Ovary (tissue), 7 donors: ENCODE measurements at regions not wholly inside any gene's neighbourhood (a gene's known extent, or its start where the extent isn't known, plus 50 kb on each side); places are given as distances from the start of the nearest gene placed in this dataset. TPM values are rescaled to one million over a fixed set of nuclear protein-coding genes. Genes with fewer than 3 reads are reported as not detected.

ENCODE experiments used
- DNase-seq, 5 donors: peaks; one replicate each; pipeline ENCODE4 v3.0.0-alpha.2; 2019 to 2020
- H3K27ac ChIP-seq, 2 donors: fragments of 200-600 bp; one replicate each; pipeline versions ENCODE4 v1.5.1 to v1.8.0; 2019 to 2022
- H3K27me3 ChIP-seq: fragments of 200-600 bp; one replicate; pipeline ENCODE4 v1.8.0; 2022
- H3K36me3 ChIP-seq: fragments of 200-600 bp; sonication (generic); one replicate; pipeline ENCODE4 v1.5.1; 2019
- H3K4me1 ChIP-seq: one replicate; pipeline ENCODE4 v1.8.1; 2013; ENCODE audit warnings: mild to moderate bottlenecking, moderate library complexity; ENCODE audit not compliant: insufficient read depth
- H3K4me3 ChIP-seq: fragments of 200-600 bp; sonication (generic); one replicate; pipeline ENCODE4 v1.5.1; 2017
- H3K9me3 ChIP-seq, 2 donors: fragments of 200-600 bp in 1 of 2; sonication (generic) in 1 of 2; one replicate each; pipeline versions ENCODE4 v1.5.1 to v1.8.1; 2013 to 2019; ENCODE audit warnings: mild to moderate bottlenecking in 1 of 2, moderate library complexity in 1 of 2
- EP300 ChIP-seq: sonication (generic); formaldehyde crosslinking; IDR thresholded peaks from one replicate; pipeline ENCODE4 v1.6.1; 2017; ENCODE audit warnings: antibody characterized with exemption
- POLR2A ChIP-seq: fragments of 450-650 bp; IDR thresholded peaks from one replicate; pipeline ENCODE4 v1.6.1; 2017; ENCODE audit warnings: antibody characterized with exemption, mild to moderate bottlenecking, moderate library complexity
- WGBS, 3 donors: extraction: QIAGEN DNeasy Blood & Tissue Kit in 1 of 3; methylation state at CpG; one replicate each; pipeline versions ENCODE4 v1.1.5 to v1.1.7; 2013 to 2017; 5-methylcytosine and 5-hydroxymethylcytosine counted together
- intact Hi-C, 4 donors: fragments of 100-400 bp; cut with DNase I; formaldehyde crosslinking; loops; one replicate each; pipeline versions ENCODE4 v1.11.0 to v1.15.1; 2022 to 2023
- small RNA-seq: library from RNA; depleted of rRNA; stranded (forward); fragments of <200 nt; gene quantifications from one replicate; pipeline ENCODE3, GENCODE V24; 2016
- TF ChIP-seq, protein P1 (sequence below), 3 donors: fragments of 450-650 bp in 2 of 3; fragments of 200-600 bp in 1 of 3; IDR thresholded peaks; one replicate each; pipeline versions ENCODE4 v1.5.1 to v1.8.0; 2016 to 2022; ENCODE audit warnings: antibody characterized with exemption in 3 of 3, mild to moderate bottlenecking in 1 of 3
- donor health status: DM: no; HTN: no; CAD: no; lungs with moderate emphysema.
- donor health status: DM: no; HTN: no; CAD: no.
- donor health status: Bipolar disorder and iron deficiency.
- donor health status: DM: no; HTN: no; CAD: no.
- donor health status: DM: yes; HTN: yes; CAD: no.

DNA sequence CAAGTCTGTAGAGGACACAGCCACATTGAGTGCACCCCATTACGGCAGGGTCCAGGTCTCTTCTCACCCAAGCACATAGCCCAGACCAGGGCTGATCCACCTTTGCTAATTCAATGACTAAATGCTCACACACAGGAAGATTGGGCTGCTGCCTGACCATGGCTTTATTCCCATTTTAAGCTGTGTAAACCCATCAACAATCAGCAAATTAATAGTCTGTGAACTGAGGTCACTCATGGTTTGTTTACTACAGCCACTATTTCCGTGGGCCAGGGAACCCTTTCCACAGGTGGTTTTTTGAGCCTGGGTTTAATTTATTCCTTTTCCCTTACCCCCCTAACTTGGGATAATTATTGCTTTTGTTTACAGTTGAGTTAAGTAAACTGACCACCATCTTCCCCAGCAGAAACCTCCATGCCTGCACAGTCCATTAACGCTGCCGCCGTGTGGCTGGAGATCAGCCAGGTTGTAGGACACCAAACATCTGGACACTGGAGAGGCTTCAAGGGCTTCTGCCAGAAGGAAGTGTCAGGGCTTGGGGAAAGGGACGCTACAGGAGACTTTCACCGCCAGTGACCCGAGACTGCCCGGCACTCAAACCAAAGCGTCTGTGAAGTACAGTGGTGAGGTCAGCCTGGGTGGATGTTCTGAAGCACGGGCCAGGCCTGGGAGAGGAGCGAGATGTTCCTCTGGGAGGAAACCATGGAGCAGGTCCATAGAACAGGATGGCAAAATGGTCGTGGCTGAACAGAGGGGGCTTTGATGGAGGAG is 282.9 kb downstream of the DYSF start:
- no peaks in the 10 kb centered on the region for H3K27me3 ChIP-seq

More for the DNA sequence above, 282.9 kb downstream of the DYSF start:
- no peaks in the 10 kb centered on the region for H3K9me3 ChIP-seq
- H3K4me3 ChIP-seq, result no peak overlapping the region
- no peak for TF ChIP-seq EP300
- no peak for TF ChIP-seq POLR2A
- TF ChIP-seq, protein P1, sequence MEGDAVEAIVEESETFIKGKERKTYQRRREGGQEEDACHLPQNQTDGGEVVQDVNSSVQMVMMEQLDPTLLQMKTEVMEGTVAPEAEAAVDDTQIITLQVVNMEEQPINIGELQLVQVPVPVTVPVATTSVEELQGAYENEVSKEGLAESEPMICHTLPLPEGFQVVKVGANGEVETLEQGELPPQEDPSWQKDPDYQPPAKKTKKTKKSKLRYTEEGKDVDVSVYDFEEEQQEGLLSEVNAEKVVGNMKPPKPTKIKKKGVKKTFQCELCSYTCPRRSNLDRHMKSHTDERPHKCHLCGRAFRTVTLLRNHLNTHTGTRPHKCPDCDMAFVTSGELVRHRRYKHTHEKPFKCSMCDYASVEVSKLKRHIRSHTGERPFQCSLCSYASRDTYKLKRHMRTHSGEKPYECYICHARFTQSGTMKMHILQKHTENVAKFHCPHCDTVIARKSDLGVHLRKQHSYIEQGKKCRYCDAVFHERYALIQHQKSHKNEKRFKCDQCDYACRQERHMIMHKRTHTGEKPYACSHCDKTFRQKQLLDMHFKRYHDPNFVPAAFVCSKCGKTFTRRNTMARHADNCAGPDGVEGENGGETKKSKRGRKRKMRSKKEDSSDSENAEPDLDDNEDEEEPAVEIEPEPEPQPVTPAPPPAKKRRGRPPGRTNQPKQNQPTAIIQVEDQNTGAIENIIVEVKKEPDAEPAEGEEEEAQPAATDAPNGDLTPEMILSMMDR (IDR thresholded peaks at IDR 0.05), result no peak
- H3K27ac ChIP-seq, result no peak overlapping the region
- H3K4me1 ChIP-seq, result no peaks in the 10 kb centered on the region
- H3K36me3 ChIP-seq, result no peaks in the 10 kb centered on the region
- intact Hi-C loops, result no loop called here
- 25 to 30% (median 29%) methylated on average over 13 of the region's 13 CpGs for WGBS, 3 donors
- no peak for DNase-seq

Small RNA genes in the stretch of these regions (small RNA-seq; reads per million reads assigned to genes)
- gene RPS20P10, result not detected
